Spleen (tissue), 11 donors: ENCODE measurements at regions not wholly inside any gene's neighbourhood (a gene's known extent, or its start where the extent isn't known, plus 50 kb on each side); places are given as distances from the start of the nearest gene placed in this dataset.

Experiments used
- DNase-seq: peaks from one replicate; pipeline ENCODE4 v3.0.0-alpha.2; 2020
- H3K27ac ChIP-seq, 8 donors: fragments of 200-600 bp; sonication (generic) in 7 of 8; 1 replicate in 4 of 8; 2 replicates in 4 of 8; pipeline versions ENCODE4 v1.5.0 to v1.8.0; 2016 to 2021; ENCODE audit warnings: inconsistent platforms in 4 of 8, mild to moderate bottlenecking in 4 of 8, moderate library complexity in 1 of 8
- H3K27me3 ChIP-seq, 7 donors: fragments of 200-600 bp; sonication (generic) in 6 of 7; replicated peaks in 1 of 7; 1 replicate in 4 of 7; 2 replicates in 3 of 7; pipeline versions ENCODE4 v1.5.0 to v1.8.0; 2016 to 2021; ENCODE audit warnings: inconsistent platforms in 3 of 7, mild to moderate bottlenecking in 1 of 7
- H3K36me3 ChIP-seq, 6 donors: fragments of 200-600 bp; sonication (generic) in 5 of 6; 1 replicate in 4 of 6; 2 replicates in 2 of 6; pipeline versions ENCODE4 v1.5.0 to v1.8.0; 2016 to 2021; ENCODE audit warnings: inconsistent platforms in 2 of 6
- H3K4me1 ChIP-seq, 6 donors: fragments of 200-600 bp; sonication (generic) in 5 of 6; 1 replicate in 3 of 6; 2 replicates in 3 of 6; pipeline versions ENCODE4 v1.5.0 to v1.8.0; 2016 to 2021; ENCODE audit warnings: inconsistent platforms in 3 of 6
- H3K4me3 ChIP-seq, 8 donors: fragments of 200-600 bp; sonication (generic) in 7 of 8; 1 replicate in 4 of 8; 2 replicates in 4 of 8; pipeline versions ENCODE4 v1.5.0 to v1.8.0; 2016 to 2021; ENCODE audit warnings: inconsistent platforms in 4 of 8, mild to moderate bottlenecking in 4 of 8, moderate library complexity in 2 of 8
- H3K9me3 ChIP-seq, 8 donors: fragments of 200-600 bp; sonication (generic) in 7 of 8; 1 replicate in 4 of 8; 2 replicates in 4 of 8; pipeline versions ENCODE4 v1.5.0 to v1.8.0; 2016 to 2021; ENCODE audit warnings: inconsistent platforms in 4 of 8
- POLR2A ChIP-seq, 3 donors: fragments of 450-650 bp; IDR thresholded peaks; one replicate each; pipeline ENCODE4 v1.5.1; 2017; ENCODE audit warnings: antibody characterized with exemption in 3 of 3, mild to moderate bottlenecking in 1 of 3
- POLR2AphosphoS5 ChIP-seq, 3 donors: sonication (generic); formaldehyde crosslinking; IDR thresholded peaks; one replicate each; pipeline ENCODE4 v1.5.1; 2017; ENCODE audit warnings: antibody characterized with exemption in 3 of 3
- WGBS, 5 donors: extraction: QIAGEN DNeasy Blood & Tissue Kit in 3 of 5; methylation state at CpG; one replicate each; pipeline versions ENCODE4 v1.1.5 to v1.1.7; 2013 to 2018; 5-methylcytosine and 5-hydroxymethylcytosine counted together
- intact Hi-C: fragments of 100-400 bp; cut with DNase I; formaldehyde crosslinking; loops from one replicate; pipeline ENCODE4 v1.15.0; 2023; ENCODE audit warnings: low total_unique reads
- TF ChIP-seq, protein P1 (sequence below), 11 experiments: fragments of 200-600 bp in 7 of 11; fragments of 450-650 bp in 4 of 11; sonication (generic) in 4 of 11; IDR thresholded peaks in 8 of 11; conservative IDR thresholded peaks in 3 of 11; 1 replicate in 7 of 11; 2 replicates in 4 of 11; pipeline versions ENCODE4 v1.4.0 to v1.8.0; 2016 to 2021; ENCODE audit warnings: antibody characterized with exemption in 11 of 11, inconsistent platforms in 4 of 11, mild to moderate bottlenecking in 1 of 11
- donor health status: healthy with polysubstance abuse.
- donor health status: DM: no; HTN: no; CAD: no; lungs with moderate emphysema.
- donor health status: DM: no; HTN: no; CAD: no.
- donor health status: Bipolar disorder and iron deficiency.
- donor health status: healthy.
- donor health status: DM: no; HTN: no; CAD: no.
- donor health status: DM: yes; HTN: yes; CAD: no.

DNA sequence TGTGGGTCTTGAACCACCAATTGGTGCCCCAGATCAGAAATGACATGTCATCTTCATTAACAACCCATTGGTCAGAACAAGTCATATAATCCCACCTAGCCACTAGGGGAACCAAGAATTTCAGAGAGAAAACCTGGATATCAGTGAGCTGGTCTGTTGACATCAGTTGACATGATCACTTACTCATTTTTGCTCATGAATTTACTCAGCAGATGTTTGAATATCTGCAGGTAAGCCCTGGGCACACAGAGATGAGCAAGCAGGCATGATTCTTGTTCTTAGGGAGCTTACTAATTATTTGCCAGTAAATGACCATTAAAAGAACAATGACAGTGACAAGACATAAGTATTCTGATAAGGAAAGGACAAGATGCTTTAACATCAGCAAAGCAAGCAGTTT is 64.3 kb upstream of the PLCL2 start:
- intact Hi-C loops, result no loop called here
- no peak for TF ChIP-seq POLR2AphosphoS5 (IDR thresholded peaks at IDR 0.05)
- no peak for DNase-seq
- H3K36me3 ChIP-seq, result no peaks in the 10 kb centered on the region
- no peak overlapping the region for H3K27ac ChIP-seq
- no peaks in the 10 kb centered on the region for H3K27me3 ChIP-seq
- H3K9me3 ChIP-seq, result peaks cover 0 to 12% (median 2%) of the 10 kb centered on the region in 8 donors
- H3K4me3 ChIP-seq, result no peak overlapping the region
- H3K4me1 ChIP-seq, result peaks cover 0 to 18% (median 12%) of the 10 kb centered on the region in 6 donors

DNA sequence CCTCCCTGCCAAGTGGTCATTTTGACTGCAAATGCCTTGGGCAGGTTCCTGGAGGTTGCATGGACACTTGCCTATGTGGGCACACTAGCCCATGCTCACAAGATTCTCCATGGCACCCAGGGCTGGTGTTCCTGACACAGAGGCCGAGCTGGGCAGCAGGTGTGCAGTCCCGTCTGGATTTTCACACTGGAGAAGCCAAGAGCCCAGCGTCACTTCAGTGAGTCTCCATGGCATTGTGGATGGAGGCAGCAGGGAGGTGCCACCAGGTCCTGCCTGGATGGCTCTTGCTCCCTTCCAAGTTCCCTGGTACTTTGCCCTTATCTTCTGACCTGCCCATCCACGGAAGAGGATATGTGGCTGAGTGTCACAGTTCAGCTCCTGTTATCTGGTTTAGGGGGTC is 63.7 kb upstream of the PLCL2 start:
- Histone ChIP-seq H3K36me3 (no peaks in the 10 kb centered on the region), H3K4me1 (peaks cover 0 to 18% (median 12%) of the 10 kb centered on the region in 6 donors), H3K27ac (no peak overlapping the region), H3K4me3 (no peak overlapping the region), H3K27me3 (no peaks in the 10 kb centered on the region), H3K9me3 (peaks cover 0 to 12% (median 2%) of the 10 kb centered on the region in 8 donors)
- no peak for DNase-seq
- intact Hi-C loops, result no loop called here
- WGBS, 5 donors, result 50 to 79% (median 75%) methylated on average over 2 to 4 of the region's 4 CpGs
- TF ChIP-seq, protein P1, sequence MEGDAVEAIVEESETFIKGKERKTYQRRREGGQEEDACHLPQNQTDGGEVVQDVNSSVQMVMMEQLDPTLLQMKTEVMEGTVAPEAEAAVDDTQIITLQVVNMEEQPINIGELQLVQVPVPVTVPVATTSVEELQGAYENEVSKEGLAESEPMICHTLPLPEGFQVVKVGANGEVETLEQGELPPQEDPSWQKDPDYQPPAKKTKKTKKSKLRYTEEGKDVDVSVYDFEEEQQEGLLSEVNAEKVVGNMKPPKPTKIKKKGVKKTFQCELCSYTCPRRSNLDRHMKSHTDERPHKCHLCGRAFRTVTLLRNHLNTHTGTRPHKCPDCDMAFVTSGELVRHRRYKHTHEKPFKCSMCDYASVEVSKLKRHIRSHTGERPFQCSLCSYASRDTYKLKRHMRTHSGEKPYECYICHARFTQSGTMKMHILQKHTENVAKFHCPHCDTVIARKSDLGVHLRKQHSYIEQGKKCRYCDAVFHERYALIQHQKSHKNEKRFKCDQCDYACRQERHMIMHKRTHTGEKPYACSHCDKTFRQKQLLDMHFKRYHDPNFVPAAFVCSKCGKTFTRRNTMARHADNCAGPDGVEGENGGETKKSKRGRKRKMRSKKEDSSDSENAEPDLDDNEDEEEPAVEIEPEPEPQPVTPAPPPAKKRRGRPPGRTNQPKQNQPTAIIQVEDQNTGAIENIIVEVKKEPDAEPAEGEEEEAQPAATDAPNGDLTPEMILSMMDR (IDR thresholded peaks at IDR 0.05 in 8 of 11, conservative IDR thresholded peaks at IDR 0.05 in 3 of 11), result no peak

DNA sequence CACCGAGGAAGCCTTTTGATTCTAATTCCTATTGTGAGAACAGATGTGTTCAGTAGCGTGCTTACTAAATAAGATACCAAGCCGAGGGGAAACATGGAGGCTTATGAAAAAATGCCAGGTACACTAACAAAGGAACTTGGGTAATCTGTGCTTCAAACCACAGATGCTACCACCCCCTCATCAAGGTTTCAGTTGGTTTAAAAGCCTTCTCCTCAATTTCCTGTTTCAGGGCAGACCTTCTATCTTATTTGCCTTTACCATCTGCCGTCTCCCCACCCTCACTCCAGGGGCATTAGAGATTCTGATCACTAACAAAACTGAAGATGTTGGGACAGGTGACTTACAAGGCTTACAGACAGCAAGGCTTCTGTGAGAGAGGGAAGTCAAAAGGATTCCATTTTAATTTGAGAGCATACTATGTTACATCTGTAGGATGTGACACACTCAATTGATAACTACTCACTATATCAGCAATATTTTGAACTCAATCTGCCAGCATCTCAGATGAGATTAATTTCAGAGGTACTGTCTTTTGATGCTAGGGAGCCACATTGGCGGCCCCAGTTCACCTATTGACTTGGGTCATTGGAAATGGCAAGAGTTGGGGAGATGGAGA is 60.6 kb upstream of the PLCL2 start:
- Histone ChIP-seq H3K27ac (peak overlapping the region in 2 of 8 donors; percentile 20 to 34), H3K36me3 (no peaks in the 10 kb centered on the region), H3K4me3 (peak overlapping the region in 1 of 8 donors; percentile 15), H3K27me3 (no peaks in the 10 kb centered on the region), H3K4me1 (peaks cover 0 to 18% (median 12%) of the 10 kb centered on the region in 6 donors), H3K9me3 (peaks cover 0 to 3% (median 0%) of the 10 kb centered on the region in 8 donors)
- WGBS, 5 donors, result 46 to 61% (median 54%) methylated on average over 5 of the region's 5 CpGs
- TF ChIP-seq POLR2A (IDR thresholded peaks at IDR 0.05) (no peak), POLR2AphosphoS5 (IDR thresholded peaks at IDR 0.05) (no peak)
- intact Hi-C loops, result no loop called here
- no peak for DNase-seq

DNA sequence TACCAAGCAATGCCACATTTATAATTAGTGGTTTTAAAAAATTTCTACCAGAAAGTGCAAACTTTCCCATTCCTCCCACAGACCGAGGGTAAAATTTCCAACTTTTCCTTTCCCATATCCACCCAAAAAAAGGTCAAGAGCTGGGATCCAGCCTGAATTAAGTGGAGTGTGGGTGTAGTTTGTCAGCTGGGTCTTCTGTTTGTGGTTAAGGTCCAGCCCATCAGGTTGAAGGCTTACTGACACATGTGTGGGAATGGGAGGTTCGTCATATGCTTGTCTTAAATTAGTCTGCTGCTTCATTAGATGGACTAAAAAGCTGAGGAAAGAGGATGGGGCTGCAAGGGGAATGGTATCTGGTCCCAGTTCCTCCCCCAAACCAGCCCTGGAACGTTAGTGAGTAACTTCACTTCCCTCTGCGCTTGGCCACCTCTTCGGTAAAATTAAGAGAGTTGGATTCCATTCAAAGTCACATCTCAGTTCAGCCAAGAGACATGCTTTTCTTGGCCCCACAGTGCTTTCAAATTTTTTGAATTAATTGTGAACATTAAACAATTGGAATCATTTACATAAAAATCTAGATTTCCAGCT is 59.0 kb upstream of the PLCL2 start:
- Histone ChIP-seq H3K4me1 (peaks cover 0 to 18% (median 12%) of the 10 kb centered on the region in 6 donors), H3K36me3 (no peaks in the 10 kb centered on the region), H3K9me3 (no peaks in the 10 kb centered on the region), H3K4me3 (no peak overlapping the region), H3K27ac (no peak overlapping the region), H3K27me3 (no peaks in the 10 kb centered on the region)
- intact Hi-C loops, result no loop called here
- TF ChIP-seq POLR2A (IDR thresholded peaks at IDR 0.05), result no peak
- TF ChIP-seq POLR2AphosphoS5 (IDR thresholded peaks at IDR 0.05), result no peak
- TF ChIP-seq, protein P1 (IDR thresholded peaks at IDR 0.05 in 8 of 11, conservative IDR thresholded peaks at IDR 0.05 in 3 of 11), result no peak
- no peak for DNase-seq
- 71 to 87% (median 76%) methylated on average over 5 of the region's 5 CpGs for WGBS, 5 donors

DNA sequence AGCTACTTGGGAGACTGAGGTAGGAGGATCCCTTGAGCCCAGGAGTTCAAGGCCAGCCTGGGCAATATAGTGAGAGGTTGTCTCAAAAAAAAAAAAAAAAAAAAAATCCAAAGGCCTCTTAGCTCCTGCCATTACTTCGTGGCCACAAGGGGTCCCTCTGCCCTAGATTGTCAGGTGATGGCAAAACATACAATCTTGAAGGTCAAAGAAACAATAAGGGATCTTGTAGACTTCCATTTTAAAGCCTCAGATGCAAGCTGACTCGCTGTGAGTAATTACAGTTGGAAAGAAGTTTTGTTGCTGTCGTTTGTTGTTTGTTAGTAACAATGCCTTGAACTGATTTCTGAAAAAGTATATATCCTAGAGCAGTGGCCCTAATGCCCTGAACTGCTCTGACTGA is 55.9 kb upstream of the PLCL2 start:
- no peak for DNase-seq
- Histone ChIP-seq H3K36me3 (no peaks in the 10 kb centered on the region), H3K27ac (no peak overlapping the region), H3K4me1 (peaks cover 0 to 15% (median 9%) of the 10 kb centered on the region in 6 donors), H3K4me3 (no peak overlapping the region), H3K27me3 (no peaks in the 10 kb centered on the region), H3K9me3 (no peaks in the 10 kb centered on the region)
- WGBS, 5 donors, result 45 to 62% (median 51%) methylated on average over 3 of the region's 3 CpGs
- TF ChIP-seq, protein P1 (IDR thresholded peaks at IDR 0.05 in 8 of 11, conservative IDR thresholded peaks at IDR 0.05 in 3 of 11), result peak in 9 of 11 experiments; percentile 21 to 65 (median 49)
- TF ChIP-seq POLR2A (IDR thresholded peaks at IDR 0.05) (no peak), POLR2AphosphoS5 (IDR thresholded peaks at IDR 0.05) (no peak)
- intact Hi-C loops, result no loop called here
